ENCODE measurements at regions not wholly inside any gene's neighbourhood (a gene's known extent, or its start where the extent isn't known, plus 50 kb on each side); places are given as distances from the start of the nearest gene placed in this dataset.

DNA sequence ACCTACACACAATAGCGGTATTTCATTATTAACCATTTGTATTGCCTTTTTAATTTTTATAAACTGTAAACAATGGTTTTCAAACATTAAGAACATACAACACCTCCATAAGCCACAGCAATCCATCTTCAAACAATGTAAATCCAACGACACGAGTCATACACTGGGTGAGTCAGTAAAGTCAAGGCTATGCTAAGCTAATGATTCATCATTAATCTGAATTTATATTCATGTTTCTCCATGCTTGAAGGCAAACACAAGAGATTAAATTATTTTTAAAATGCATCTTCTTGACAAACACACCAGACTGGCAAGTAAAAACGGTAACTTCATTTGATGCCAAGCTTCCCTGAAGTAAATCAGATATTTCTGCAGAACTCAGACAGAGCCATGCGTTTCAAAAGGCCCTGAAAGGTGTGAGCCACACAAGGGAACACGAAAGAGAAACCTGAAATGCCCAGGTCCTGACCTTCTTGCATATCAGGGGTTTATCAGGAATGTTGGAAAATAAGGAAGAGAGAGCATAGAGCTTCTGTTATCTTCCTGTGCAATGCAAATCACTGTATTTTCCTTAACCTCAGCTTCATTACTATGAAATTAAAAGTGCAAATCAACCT lies 162.5 kb downstream of the ALDH8A1 start:
- Histone ChIP-seq H3K27me3 (no peaks in the 10 kb centered on the region), H3K27ac (no peak overlapping the region), H3K9me3 (peaks cover 0 to 6% (median 1%) of the 10 kb centered on the region in 4 donors), H3K4me1 (no peaks in the 10 kb centered on the region), H3K4me3 (no peak overlapping the region), H3K36me3 (no peaks in the 10 kb centered on the region)
- DNase-seq (no peak), ATAC-seq (peak in 1 of 4 donors; percentile 24)
- intact Hi-C loops (cut with DNase I), result no loop called here
- WGBS (ENCODE audit: insufficient coverage, low coverage, low lambda C conversion rate, missing lambda C conversion rate), result 63% methylated on average over 6 of the region's 6 CpGs
- TF ChIP-seq POLR2A (IDR thresholded peaks at IDR 0.05), result no peak

DNA sequence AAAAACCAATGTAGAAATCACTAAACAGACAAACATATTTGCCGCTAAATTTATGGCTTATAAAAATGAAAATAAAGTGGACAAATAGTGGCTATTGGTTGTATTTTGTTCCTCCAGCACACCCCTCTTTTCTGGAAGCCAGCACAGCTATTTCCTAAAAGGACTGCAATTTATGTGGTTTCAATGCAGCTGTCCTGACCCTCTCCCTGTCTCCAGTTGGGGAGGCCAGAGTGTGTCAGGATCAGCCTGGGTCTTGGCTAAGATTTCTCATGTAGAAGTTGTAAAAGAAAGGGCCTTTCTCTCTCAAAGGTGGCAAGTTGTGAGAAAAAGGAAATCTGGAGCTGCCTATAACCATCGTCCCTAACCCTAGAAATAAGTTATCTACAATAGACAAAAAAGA lies 165.6 kb downstream of the ALDH8A1 start:
- TF ChIP-seq, protein P1, sequence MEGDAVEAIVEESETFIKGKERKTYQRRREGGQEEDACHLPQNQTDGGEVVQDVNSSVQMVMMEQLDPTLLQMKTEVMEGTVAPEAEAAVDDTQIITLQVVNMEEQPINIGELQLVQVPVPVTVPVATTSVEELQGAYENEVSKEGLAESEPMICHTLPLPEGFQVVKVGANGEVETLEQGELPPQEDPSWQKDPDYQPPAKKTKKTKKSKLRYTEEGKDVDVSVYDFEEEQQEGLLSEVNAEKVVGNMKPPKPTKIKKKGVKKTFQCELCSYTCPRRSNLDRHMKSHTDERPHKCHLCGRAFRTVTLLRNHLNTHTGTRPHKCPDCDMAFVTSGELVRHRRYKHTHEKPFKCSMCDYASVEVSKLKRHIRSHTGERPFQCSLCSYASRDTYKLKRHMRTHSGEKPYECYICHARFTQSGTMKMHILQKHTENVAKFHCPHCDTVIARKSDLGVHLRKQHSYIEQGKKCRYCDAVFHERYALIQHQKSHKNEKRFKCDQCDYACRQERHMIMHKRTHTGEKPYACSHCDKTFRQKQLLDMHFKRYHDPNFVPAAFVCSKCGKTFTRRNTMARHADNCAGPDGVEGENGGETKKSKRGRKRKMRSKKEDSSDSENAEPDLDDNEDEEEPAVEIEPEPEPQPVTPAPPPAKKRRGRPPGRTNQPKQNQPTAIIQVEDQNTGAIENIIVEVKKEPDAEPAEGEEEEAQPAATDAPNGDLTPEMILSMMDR (IDR thresholded peaks at IDR 0.05), result no peak
- no peak for TF ChIP-seq POLR2A (IDR thresholded peaks at IDR 0.05)
- no peaks in the 10 kb centered on the region for H3K36me3 ChIP-seq
- H3K4me3 ChIP-seq, result no peak overlapping the region
- no peaks in the 10 kb centered on the region for H3K4me1 ChIP-seq
- ATAC-seq (no peak), DNase-seq (no peak)
- intact Hi-C loops (cut with DNase I), result no loop called here
- WGBS (ENCODE audit: insufficient coverage, low coverage, low lambda C conversion rate, missing lambda C conversion rate), result 84% methylated on average over 2 of the region's 2 CpGs
- no peaks in the 10 kb centered on the region for H3K27me3 ChIP-seq
- H3K9me3 ChIP-seq, result peaks cover 0 to under 1% (median 0%) of the 10 kb centered on the region in 4 donors
- no peak overlapping the region for H3K27ac ChIP-seq

DNA sequence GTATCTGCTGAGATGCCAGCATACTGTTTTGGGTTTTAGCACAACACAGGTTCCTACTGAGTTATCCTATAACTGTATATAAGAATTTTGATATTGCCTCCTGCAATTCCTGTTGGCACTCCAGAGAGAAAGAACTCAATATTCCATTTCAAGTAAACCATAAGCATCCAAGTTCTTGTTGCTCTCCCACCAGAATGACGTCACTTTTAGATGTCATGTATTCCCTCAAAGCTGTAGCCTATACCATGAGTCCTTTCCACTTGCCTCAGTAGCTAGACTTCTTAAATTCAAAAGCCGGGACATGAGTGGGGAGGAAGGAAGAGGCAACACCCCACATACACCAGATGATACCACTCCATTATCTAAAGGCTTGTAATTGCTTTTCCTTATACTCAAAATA lies 171.5 kb downstream of the ALDH8A1 start:
- DNase-seq (no peak), ATAC-seq (no peak)
- Histone ChIP-seq H3K4me1 (no peaks in the 10 kb centered on the region), H3K9me3 (peaks cover 0 to 3% (median 0%) of the 10 kb centered on the region in 4 donors), H3K27me3 (no peaks in the 10 kb centered on the region), H3K27ac (no peak overlapping the region), H3K4me3 (no peak overlapping the region), H3K36me3 (no peaks in the 10 kb centered on the region)
- intact Hi-C loops (cut with DNase I), result no loop called here
- WGBS (ENCODE audit: insufficient coverage, low coverage, low lambda C conversion rate, missing lambda C conversion rate), result 84% methylated on average over 2 of the region's 2 CpGs
- TF ChIP-seq, protein P1 (IDR thresholded peaks at IDR 0.05), result no peak
- TF ChIP-seq POLR2A (IDR thresholded peaks at IDR 0.05), result no peak

DNA sequence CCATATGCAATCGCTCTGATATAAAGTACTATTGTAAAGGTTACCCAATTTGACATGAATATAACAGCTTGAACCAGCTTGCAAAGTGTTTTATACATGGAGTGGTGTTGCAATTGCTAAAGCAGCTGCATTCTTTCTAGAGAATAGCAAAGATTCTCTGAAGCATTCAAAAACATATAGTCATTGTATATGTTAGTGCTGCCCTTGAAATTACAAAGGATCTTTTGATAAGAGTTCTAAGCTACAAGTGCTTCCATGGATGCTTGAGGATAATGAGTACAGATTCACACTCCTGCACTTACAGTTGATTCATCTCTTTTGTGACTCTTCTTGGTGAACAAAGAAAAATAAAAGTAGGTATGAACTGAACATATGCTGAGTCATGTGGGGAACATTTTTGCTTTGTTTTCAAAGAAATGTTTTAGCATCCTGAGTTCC lies 175.7 kb downstream of the ALDH8A1 start:
- no peaks in the 10 kb centered on the region for H3K4me1 ChIP-seq
- intact Hi-C loops (cut with DNase I), result no loop called here
- H3K4me3 ChIP-seq, result no peak overlapping the region
- H3K27ac ChIP-seq, result no peak overlapping the region
- TF ChIP-seq POLR2A (IDR thresholded peaks at IDR 0.05), result no peak
- TF ChIP-seq, protein P1 (IDR thresholded peaks at IDR 0.05), result no peak
- DNase-seq (no peak), ATAC-seq (no peak)
- H3K9me3 ChIP-seq, result peaks cover 0 to 1% (median 0%) of the 10 kb centered on the region in 4 donors
- no peaks in the 10 kb centered on the region for H3K36me3 ChIP-seq
- 82% methylated on average over 1 of the region's 1 CpG for WGBS (ENCODE audit: insufficient coverage, low coverage, low lambda C conversion rate, missing lambda C conversion rate)
- no peaks in the 10 kb centered on the region for H3K27me3 ChIP-seq

DNA sequence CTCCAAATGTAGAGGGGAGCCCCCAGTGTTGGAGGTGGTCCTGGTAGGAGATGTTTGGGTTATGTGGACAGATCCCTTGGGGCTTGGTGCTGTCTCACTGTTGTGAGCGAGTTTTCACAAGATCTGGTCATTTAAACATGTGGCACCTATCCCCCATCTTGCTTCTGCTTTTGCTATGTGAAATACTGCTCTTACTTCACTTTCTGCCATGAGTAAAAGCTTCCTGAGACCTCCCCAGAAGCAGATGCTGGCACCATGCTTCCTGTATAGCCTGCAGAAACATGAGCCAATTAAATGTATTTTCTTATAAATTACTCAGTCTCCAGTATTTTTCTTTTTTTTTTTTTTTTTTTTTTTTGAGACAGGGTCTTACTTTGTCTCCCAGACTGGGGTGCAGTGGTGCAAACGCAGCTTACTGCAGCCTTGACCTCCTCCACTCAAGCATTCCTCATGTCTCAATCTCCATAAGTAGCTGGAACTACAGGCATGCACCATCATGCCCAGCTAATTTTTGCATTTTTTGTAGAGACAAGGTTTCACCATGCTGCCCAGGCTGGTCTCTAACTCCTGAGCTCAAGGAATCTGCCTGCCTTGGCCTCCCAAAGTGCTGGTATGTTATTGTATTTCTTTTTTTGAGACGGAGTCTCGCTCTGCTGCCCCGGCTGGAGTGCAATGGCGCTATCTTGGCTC lies 177.1 kb downstream of the ALDH8A1 start:
- intact Hi-C loops (cut with DNase I), result no loop called here
- Histone ChIP-seq H3K4me3 (no peak overlapping the region), H3K9me3 (no peaks in the 10 kb centered on the region), H3K27me3 (no peaks in the 10 kb centered on the region), H3K36me3 (no peaks in the 10 kb centered on the region), H3K27ac (no peak overlapping the region), H3K4me1 (no peaks in the 10 kb centered on the region)
- TF ChIP-seq, protein P1 (IDR thresholded peaks at IDR 0.05), result no peak
- no peak for TF ChIP-seq POLR2A (IDR thresholded peaks at IDR 0.05)
- no peak for ATAC-seq
- WGBS (ENCODE audit: insufficient coverage, low coverage, low lambda C conversion rate, missing lambda C conversion rate), result 80% methylated on average over 4 of the region's 6 CpGs
- DNase-seq, result no peak

Data from right lobe of liver (tissue), 6 donors.